SH-SY5Y (cell line): ENCODE measurements at regions not wholly inside any gene's neighbourhood (a gene's known extent, or its start where the extent isn't known, plus 50 kb on each side); places are given as distances from the start of the nearest gene placed in this dataset.

Source experiments
- GATA2 ChIP-seq: IDR thresholded peaks from 2 replicates; pipeline ENCODE4 v1.6.1; 2011; ENCODE audit warnings: mild to moderate bottlenecking, low read depth, low read length
- GATA3 ChIP-seq: IDR thresholded peaks from 2 replicates; pipeline ENCODE4 v1.6.1; 2011; ENCODE audit warnings: low read depth, mild to moderate bottlenecking, low read length, moderate library complexity

DNA sequence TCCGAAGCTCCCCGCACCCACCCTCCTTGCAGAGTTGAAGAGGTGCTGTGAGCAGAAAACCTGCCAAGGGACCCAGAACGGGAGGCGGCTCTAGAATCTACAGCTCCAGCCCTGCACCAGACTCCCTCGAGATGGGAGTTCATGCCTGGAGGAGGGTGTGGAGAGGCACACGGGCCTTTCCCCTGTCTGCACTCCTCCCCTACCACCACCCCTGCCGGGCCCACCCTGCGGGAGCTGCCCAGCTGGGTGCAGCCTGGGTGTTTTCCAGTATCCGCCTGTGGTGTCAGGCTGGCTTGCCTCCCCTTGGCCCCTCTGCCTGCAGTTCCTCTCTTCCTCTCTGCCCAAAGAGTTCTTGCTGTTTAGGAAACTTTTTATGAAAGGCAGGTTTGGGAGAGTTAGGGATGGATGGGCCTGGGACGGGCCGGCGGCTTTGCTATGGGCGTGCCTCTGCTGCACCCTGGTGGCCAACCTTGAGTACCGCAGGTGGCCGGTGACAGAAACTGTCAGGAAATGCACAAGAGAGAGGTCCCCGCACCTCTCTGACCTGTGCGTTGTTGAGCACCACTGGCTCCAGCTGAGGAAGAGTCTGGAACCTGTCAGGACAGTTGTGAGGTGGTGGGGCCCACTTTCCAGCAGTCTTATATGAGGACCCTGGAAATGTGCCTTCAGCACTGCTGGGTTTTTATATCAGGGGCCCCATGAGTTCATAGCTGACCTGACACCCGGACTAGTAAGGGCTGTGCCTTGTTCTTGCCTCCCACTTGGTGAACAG lies 354.1 kb downstream of the SEC14L1 start:
- TF ChIP-seq GATA2 (no peak), GATA3 (no peak)
